Fibroblast of pulmonary artery (primary cell): ENCODE measurements at regions not wholly inside any gene's neighbourhood (a gene's known extent, or its start where the extent isn't known, plus 50 kb on each side); places are given as distances from the start of the nearest gene placed in this dataset.

Source experiments
- DNase-seq: peaks from one replicate; pipeline ENCODE4 v3.0.0-alpha.2; 2010; ENCODE audit warnings: low read depth
- H3K4me3 ChIP-seq: replicated peaks from 2 replicates; pipeline ENCODE4 v1.5.1; 2011; ENCODE audit warnings: low read depth, mild to moderate bottlenecking, control low read depth, low read length, moderate library complexity
- TF ChIP-seq, protein P1 (sequence below): IDR thresholded peaks from 2 replicates; pipeline ENCODE4 v1.5.1; 2011; ENCODE audit warnings: mild to moderate bottlenecking, control low read depth, low read length, inconsistent platforms; ENCODE audit errors: missing control alignments

DNA sequence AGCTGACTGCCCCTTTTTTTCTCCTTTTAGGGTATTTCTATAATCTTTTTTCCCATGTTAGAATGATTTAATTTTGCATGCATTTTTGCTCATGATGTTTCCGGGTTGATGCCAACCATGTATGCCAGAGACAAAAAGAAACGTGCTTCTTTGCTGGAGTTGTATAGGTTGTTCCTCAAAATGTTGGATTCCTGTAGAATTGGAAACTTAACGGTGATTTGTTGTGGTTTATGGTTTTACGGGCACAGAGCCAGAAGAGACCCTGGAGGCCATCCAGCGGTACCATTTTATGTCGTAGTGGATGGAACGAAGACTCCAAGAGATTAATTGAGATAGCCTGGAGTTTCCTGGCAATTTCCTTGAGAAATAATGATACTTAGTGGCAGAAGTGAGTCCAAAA is 481.5 kb upstream of the RGMA start:
- TF ChIP-seq, protein P1, sequence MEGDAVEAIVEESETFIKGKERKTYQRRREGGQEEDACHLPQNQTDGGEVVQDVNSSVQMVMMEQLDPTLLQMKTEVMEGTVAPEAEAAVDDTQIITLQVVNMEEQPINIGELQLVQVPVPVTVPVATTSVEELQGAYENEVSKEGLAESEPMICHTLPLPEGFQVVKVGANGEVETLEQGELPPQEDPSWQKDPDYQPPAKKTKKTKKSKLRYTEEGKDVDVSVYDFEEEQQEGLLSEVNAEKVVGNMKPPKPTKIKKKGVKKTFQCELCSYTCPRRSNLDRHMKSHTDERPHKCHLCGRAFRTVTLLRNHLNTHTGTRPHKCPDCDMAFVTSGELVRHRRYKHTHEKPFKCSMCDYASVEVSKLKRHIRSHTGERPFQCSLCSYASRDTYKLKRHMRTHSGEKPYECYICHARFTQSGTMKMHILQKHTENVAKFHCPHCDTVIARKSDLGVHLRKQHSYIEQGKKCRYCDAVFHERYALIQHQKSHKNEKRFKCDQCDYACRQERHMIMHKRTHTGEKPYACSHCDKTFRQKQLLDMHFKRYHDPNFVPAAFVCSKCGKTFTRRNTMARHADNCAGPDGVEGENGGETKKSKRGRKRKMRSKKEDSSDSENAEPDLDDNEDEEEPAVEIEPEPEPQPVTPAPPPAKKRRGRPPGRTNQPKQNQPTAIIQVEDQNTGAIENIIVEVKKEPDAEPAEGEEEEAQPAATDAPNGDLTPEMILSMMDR = no peak
- no peak overlapping the region for H3K4me3 ChIP-seq
- DNase-seq = no peak

DNA sequence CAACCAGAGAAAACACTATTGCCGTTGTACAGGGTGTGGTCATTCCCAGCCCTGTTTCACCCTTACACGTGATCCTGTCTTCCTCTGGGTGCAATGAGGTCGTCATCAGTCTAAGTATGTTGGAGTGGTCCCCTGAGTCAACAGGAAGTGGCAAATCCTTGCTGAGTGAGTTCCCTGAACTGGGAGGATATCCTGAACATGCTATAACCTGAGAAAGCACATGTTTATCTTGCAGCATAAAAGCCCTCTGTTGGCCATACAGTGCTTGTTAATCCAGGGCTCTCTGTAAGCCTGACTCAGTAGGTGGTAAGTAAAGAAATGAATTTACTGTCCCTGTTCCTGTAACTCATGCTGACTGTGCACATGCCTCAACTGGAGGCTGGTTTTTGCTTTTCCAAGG is 477.8 kb upstream of the RGMA start:
- no peak for DNase-seq
- TF ChIP-seq, protein P1 = no peak
- H3K4me3 ChIP-seq = no peak overlapping the region

DNA sequence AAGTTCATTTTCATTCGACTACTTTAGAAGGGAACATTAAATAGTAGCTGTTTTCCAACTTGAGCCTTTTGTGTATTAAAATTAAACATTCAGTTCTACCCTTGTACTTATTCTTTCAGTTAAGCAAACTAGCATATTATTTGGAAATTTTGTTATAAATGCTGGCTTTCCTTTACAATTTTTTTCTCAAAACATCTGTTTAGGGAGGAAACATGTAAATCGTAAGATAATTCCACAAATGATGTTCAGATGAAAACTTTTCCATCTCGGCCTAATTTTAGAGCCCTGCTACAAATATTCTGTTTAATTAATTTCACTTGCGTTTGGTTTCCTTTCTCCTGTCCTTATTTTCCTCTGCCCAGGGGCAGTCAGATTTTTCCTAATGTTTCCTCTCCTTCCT is 476.2 kb upstream of the RGMA start:
- DNase-seq = no peak
- TF ChIP-seq, protein P1 = no peak
- no peak overlapping the region for H3K4me3 ChIP-seq

DNA sequence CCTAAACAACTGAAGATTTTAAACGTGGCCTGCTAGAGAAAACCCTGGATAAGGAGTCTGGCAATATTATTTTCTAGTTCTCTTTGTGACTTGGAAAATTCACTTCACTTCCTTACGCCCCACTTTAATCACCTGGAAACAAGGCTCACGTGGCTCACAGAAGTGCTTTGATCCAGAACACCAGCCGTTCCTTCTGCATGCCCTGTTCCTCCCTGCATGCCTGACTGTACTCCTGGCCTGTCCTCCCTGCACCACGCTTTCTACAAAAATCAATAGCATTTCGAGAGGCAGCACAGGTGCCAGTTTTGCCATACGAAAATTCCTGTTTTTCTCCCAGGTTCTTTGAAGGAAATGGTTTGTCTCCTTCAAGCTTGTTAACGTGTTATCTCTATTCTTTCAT is 474.2 kb upstream of the RGMA start:
- DNase-seq = no peak
- no peak overlapping the region for H3K4me3 ChIP-seq
- TF ChIP-seq, protein P1 = no peak

DNA sequence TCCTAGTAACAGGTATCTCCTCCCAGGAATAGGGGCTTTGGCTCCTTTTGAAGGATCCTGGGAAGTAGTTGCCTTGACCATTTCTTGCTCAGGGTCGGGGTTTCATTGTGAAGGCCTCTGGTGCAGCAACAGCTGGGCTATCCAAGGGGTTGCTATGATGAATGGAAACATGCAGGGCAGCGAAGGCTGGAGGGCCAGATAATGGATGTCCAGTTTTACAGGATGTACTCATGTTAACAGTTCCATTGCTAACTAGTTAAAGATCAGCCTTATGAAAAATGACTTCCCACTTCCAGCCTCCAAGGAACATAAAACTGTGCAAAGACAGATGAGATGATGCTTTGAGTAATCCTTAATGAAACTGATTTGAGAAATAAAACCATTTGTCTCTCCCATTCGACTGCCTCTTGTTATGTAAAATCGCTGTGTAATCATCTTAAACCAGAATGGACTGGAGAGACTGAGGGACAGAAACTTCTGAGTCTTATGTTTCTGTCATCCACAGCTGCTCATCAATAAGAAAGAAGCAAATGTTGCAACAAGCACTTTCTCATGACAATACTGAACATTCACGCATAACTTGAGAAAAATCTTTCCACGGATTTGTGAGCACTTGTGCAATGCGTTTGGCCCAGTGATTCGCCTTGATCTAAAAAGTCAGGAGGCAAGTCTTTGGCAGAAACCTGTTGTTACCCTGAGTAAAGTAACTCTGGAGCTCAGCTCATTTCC is 473.5 kb upstream of the RGMA start:
- TF ChIP-seq, protein P1 = no peak
- no peak overlapping the region for H3K4me3 ChIP-seq
- no peak for DNase-seq

DNA sequence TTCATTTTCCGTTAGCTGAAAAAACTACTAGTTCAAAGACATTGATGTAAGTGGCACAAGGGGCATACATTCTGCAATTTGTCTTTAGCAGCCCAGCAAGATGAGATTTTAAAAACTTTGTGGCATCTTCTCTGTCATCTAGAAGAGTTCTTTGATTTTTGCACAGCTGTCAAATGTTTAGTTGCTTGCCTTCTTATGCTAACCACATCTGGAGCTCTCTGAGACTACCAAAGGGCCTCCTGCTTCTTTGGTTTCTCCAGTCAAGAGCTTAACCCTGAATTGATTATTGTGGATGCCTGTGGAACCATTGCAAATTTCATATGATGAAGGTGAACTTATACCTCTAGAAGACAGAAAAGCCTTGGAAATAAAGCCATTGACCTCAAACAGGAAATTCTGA is 468.7 kb upstream of the RGMA start:
- no peak overlapping the region for H3K4me3 ChIP-seq
- DNase-seq = no peak
- TF ChIP-seq, protein P1 = no peak

DNA sequence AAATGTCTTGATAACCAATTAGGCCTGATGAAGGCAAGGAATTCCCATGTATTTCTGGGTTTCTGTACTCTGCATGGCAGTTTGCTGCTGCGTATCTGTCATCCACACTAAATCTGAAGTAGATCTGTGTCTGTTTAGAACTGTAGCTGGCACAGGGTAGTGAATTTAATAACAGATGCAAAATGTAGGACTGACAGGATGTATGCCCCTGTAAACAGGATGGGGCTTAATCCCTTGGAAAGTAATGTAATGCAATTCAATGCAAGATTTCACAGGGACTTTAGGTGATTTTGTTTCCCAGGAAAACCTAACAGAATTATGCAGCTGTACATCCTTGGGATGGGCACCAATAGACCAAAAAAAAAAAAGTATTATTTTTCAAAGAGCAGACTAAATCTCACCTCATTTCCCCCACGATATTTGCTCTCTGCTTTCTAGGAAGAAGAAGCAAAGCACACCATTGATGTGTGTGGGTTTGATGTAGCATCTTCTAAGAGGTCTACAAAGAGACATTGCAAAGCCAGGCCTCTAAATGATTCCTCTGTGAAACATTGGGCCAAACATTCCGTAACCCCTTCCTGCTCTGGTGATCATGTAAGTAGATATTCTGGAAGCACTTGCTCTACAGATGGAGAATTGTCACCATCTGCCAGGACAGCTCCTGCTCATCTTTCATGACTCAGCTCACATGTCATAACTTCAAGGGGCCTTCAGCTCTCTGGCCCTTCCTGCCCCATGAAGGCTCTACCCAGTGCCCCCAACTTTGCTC is 464.3 kb upstream of the RGMA start:
- TF ChIP-seq, protein P1 = no peak
- H3K4me3 ChIP-seq = no peak overlapping the region

More for the DNA sequence above, 464.3 kb upstream of the RGMA start:
- DNase-seq = no peak
